Subcutaneous abdominal adipose tissue (tissue), 5 donors: ENCODE measurements at regions not wholly inside any gene's neighbourhood (a gene's known extent, or its start where the extent isn't known, plus 50 kb on each side); places are given as distances from the start of the nearest gene placed in this dataset.

Source experiments
- H3K27ac ChIP-seq: one replicate; pipeline ENCODE4 v1.7.0; 2013; ENCODE audit warnings: low read depth, mild to moderate bottlenecking, inconsistent platforms, low read length, moderate library complexity
- H3K27me3 ChIP-seq, 5 donors: one replicate each; pipeline ENCODE4 v1.7.0; 2013; ENCODE audit warnings: low read length in 5 of 5, inconsistent platforms in 1 of 5; ENCODE audit not compliant: control insufficient read depth in 5 of 5, insufficient read depth in 4 of 5
- H3K36me3 ChIP-seq, 5 donors: one replicate each; pipeline ENCODE4 v1.7.0; 2013; ENCODE audit warnings: low read length in 5 of 5; ENCODE audit not compliant: control insufficient read depth in 5 of 5, insufficient read depth in 5 of 5
- H3K4me1 ChIP-seq, 5 donors: one replicate each; pipeline ENCODE4 v1.7.0; 2013; ENCODE audit warnings: low read length in 5 of 5, mild to moderate bottlenecking in 3 of 5, moderate library complexity in 1 of 5; ENCODE audit not compliant: control insufficient read depth in 5 of 5, insufficient read depth in 5 of 5
- H3K4me3 ChIP-seq, 5 donors: one replicate each; pipeline ENCODE4 v1.7.0; 2013; ENCODE audit warnings: low read length in 5 of 5, low read depth in 1 of 5
- H3K9ac ChIP-seq, 5 donors: one replicate each; pipeline ENCODE4 v1.7.0; 2013; ENCODE audit warnings: low read length in 5 of 5, mild to moderate bottlenecking in 4 of 5, moderate library complexity in 3 of 5
- H3K9me3 ChIP-seq, 5 donors: one replicate each; pipeline ENCODE4 v1.7.0; 2013; ENCODE audit warnings: low read length in 5 of 5; ENCODE audit not compliant: control insufficient read depth in 5 of 5
- donor health status: healthy.
- donor health status: healthy.
- donor health status: healthy.
- donor health status: healthy.
- donor health status: healthy.

DNA sequence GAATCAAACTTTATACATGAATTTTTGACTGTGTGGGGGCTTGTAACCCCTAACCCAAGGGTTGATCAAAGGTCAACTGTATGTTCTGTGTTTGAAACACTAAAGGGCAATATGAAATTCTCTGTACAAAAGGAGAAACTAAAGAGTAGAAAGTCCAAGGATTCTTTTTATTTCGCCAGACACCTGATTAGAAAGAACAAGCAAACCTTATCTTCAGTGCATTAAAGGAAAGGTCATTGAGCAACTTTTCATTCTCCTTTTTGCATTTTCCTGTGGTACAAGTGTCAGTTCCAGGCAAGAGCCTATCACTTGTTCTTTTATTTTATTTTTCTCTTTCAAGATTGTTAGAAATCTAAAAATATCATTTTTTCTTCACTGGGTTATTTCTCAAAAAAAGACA is 430.1 kb upstream of the EPHA3 start:
- no peaks in the 10 kb centered on the region for H3K4me1 ChIP-seq
- H3K9me3 ChIP-seq, result no peaks in the 10 kb centered on the region
- no peaks in the 10 kb centered on the region for H3K36me3 ChIP-seq
- no peaks in the 10 kb centered on the region for H3K27me3 ChIP-seq
- no peak overlapping the region for H3K27ac ChIP-seq
- no peak overlapping the region for H3K9ac ChIP-seq
- no peak overlapping the region for H3K4me3 ChIP-seq

DNA sequence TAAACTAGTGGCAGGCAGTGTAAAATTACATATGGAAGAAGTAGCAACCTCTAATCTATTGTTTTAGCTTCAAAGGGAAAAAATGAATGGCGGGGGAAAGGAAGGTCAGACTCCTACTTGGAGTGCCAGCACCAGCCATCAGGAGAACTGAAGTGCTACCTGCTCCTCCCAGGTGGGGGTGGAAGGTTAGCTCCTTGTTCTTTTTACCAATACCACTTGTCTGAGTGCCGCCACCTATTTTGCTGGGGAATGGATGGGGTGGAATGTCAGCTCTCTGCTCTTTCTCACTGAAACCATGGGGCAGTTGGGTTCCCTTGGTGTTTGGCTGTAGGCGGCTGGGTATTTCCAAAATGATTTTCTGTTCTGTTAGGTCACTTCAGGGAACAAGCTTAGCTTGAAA is 428.7 kb upstream of the EPHA3 start:
- Histone ChIP-seq H3K27ac (no peak overlapping the region), H3K9me3 (no peaks in the 10 kb centered on the region), H3K27me3 (no peaks in the 10 kb centered on the region), H3K36me3 (no peaks in the 10 kb centered on the region), H3K9ac (no peak overlapping the region), H3K4me3 (no peak overlapping the region), H3K4me1 (no peaks in the 10 kb centered on the region)

- Histone ChIP-seq H3K27ac (no peak overlapping the region), H3K27me3 (no peaks in the 10 kb centered on the region), H3K4me1 (no peaks in the 10 kb centered on the region), H3K36me3 (no peaks in the 10 kb centered on the region), H3K9me3 (peaks cover 0 to 4% (median 0%) of the 10 kb centered on the region in 5 donors), H3K9ac (no peak overlapping the region), H3K4me3 (no peak overlapping the region)
Measured at GRCh38 chr3:88690287-88690686, 417.1 kb upstream of the EPHA3 start.

- Histone ChIP-seq H3K9me3 (peaks cover 0 to 4% (median 0%) of the 10 kb centered on the region in 5 donors), H3K4me1 (no peaks in the 10 kb centered on the region), H3K4me3 (no peak overlapping the region), H3K27me3 (no peaks in the 10 kb centered on the region), H3K36me3 (no peaks in the 10 kb centered on the region), H3K9ac (no peak overlapping the region), H3K27ac (no peak overlapping the region)
Measured at GRCh38 chr3:88691081-88691480, 416.3 kb upstream of the EPHA3 start.

DNA sequence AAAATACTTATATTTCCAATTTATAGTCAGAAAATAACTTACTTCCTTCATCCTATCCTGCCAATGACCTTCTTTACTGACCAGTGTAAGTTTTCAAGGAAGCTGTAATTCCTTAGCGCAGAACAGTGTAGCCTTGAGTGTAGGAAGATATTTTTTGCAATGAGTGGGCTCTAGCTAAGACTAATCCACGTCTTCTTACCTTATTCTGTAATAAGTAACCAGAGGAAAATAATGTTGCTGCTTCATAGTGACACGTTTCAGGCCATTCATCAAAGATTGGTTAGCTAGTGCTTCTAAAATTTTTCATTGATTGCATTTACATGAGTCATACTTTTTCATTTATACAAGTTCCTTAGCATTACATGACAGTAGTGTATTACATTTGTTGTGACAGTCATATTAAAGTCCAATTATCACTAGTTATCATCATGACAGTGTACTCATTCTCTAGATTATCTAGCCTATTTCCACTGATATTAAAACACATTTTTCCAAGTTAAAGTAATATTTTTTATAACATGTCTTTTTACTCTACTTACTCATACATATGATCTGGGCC is 403.8 kb upstream of the EPHA3 start:
- Histone ChIP-seq H3K9ac (no peak overlapping the region), H3K27me3 (peaks cover 0 to 4% (median 0%) of the 10 kb centered on the region in 5 donors), H3K4me1 (no peaks in the 10 kb centered on the region), H3K9me3 (no peaks in the 10 kb centered on the region), H3K27ac (no peak overlapping the region), H3K36me3 (no peaks in the 10 kb centered on the region), H3K4me3 (no peak overlapping the region)

DNA sequence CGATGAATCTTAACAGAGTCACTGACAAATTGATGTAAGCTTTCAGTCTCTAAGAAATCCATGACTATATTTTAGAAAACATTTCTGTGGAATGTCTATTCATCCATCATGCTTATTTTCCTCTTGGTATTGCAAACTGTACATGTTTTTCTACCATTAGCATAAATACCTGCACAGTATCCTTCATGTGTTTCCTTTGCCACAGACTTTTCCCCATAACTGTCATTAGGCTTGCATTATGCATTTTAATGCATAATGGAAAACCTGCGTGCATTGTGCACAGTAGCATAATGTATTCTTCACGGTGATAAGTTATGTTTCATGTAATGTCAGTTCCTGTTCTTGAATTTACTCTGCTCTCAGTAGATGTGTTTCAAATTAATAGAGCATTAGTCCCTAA is 403.1 kb upstream of the EPHA3 start:
- H3K27me3 ChIP-seq, result peaks cover 0 to 4% (median 0%) of the 10 kb centered on the region in 5 donors
- no peak overlapping the region for H3K4me3 ChIP-seq
- H3K9ac ChIP-seq, result no peak overlapping the region
- H3K36me3 ChIP-seq, result no peaks in the 10 kb centered on the region
- no peak overlapping the region for H3K27ac ChIP-seq
- no peaks in the 10 kb centered on the region for H3K9me3 ChIP-seq
- no peaks in the 10 kb centered on the region for H3K4me1 ChIP-seq

- Histone ChIP-seq H3K4me1 (no peaks in the 10 kb centered on the region), H3K9me3 (peaks cover 0 to under 1% (median 0%) of the 10 kb centered on the region in 5 donors), H3K4me3 (no peak overlapping the region), H3K27ac (no peak overlapping the region), H3K9ac (no peak overlapping the region), H3K27me3 (peaks cover 0 to 4% (median 0%) of the 10 kb centered on the region in 5 donors), H3K36me3 (no peaks in the 10 kb centered on the region)
Measured at GRCh38 chr3:88707837-88708236, 399.6 kb upstream of the EPHA3 start.

DNA sequence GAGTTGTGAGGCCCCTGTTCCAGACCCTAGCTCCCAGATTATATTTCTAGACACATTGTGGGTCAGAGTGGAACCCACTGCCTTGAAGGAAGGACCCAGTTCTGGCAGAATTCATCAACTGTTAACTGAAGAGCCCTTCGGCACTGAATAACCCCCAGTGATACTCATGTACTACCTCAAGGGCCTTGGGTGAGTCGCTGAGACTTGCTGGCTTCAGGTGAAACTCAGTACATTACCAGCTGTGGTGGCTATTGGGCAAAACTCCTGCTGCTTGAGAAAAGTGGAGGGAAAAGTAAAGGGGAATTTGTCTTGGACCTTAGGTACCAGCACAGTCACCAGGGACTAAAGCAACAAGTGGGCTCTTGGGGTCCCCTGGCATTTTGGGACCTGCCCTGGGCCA is 394.9 kb upstream of the EPHA3 start:
- Histone ChIP-seq H3K9me3 (peaks cover 0 to 9% (median 0%) of the 10 kb centered on the region in 5 donors), H3K4me1 (peaks cover 0 to 8% (median 0%) of the 10 kb centered on the region in 5 donors), H3K4me3 (no peak overlapping the region), H3K9ac (no peak overlapping the region), H3K27ac (no peak overlapping the region), H3K27me3 (no peaks in the 10 kb centered on the region), H3K36me3 (no peaks in the 10 kb centered on the region)

DNA sequence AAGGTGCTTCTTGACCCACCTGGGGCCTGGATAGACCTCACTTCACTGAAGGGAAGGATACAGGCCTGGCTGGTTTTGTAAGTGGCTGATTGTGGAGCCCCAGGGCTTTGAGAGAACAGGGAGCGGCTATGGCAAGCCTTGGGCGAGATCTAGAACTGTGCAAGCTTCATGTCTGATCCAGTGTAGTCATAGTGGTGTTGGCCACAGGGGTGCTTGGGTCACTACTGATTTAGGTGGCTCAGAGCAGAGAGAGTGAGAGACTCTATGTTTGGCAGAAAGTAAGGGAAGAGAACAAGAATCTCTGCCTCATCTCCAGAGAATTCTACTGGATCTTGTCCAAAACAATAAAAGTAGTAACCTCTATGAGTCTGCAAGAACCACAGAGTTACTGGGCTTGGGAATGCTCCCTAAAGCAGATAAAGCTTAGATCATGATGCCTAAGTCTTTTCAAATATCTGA is 394.2 kb upstream of the EPHA3 start:
- H3K27ac ChIP-seq, result no peak overlapping the region
- H3K36me3 ChIP-seq, result no peaks in the 10 kb centered on the region
- H3K4me1 ChIP-seq, result peaks cover 0 to 8% (median 0%) of the 10 kb centered on the region in 5 donors
- H3K9me3 ChIP-seq, result peaks cover 0 to 9% (median 0%) of the 10 kb centered on the region in 5 donors
- no peaks in the 10 kb centered on the region for H3K27me3 ChIP-seq
- H3K4me3 ChIP-seq, result no peak overlapping the region
- no peak overlapping the region for H3K9ac ChIP-seq

GRCh38 chr3:88725440-88726165 is 381.8 kb upstream of the EPHA3 start:
- Histone ChIP-seq H3K4me1 (no peaks in the 10 kb centered on the region), H3K36me3 (no peaks in the 10 kb centered on the region), H3K9me3 (peaks cover 0 to 2% (median 0%) of the 10 kb centered on the region in 5 donors), H3K9ac (no peak overlapping the region), H3K27me3 (no peaks in the 10 kb centered on the region), H3K4me3 (no peak overlapping the region), H3K27ac (no peak overlapping the region)
